ENCODE measurements at regions not wholly inside any gene's neighbourhood (a gene's known extent, or its start where the extent isn't known, plus 50 kb on each side); places are given as distances from the start of the nearest gene placed in this dataset.

DNA sequence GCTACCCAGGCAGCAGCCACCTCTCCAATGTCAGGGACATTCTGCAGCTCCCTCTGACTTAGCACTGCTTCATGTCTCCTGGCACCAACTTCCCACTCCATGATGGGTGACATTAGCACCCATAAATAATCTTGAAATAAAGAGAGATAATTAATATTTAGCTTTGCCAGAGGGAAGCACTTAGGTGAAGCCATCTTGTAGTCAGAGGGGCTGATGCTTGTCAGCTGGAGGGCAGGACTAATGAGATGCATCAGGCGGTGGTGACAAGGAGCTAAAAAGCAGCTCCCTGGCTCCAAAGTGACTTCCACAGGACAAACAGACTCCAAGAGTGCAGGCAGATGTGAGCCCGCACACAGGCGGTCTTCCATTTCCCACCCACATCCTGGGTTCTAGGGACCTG, 153.0 kb upstream of the ID2 start:
- TF ChIP-seq, protein P1, sequence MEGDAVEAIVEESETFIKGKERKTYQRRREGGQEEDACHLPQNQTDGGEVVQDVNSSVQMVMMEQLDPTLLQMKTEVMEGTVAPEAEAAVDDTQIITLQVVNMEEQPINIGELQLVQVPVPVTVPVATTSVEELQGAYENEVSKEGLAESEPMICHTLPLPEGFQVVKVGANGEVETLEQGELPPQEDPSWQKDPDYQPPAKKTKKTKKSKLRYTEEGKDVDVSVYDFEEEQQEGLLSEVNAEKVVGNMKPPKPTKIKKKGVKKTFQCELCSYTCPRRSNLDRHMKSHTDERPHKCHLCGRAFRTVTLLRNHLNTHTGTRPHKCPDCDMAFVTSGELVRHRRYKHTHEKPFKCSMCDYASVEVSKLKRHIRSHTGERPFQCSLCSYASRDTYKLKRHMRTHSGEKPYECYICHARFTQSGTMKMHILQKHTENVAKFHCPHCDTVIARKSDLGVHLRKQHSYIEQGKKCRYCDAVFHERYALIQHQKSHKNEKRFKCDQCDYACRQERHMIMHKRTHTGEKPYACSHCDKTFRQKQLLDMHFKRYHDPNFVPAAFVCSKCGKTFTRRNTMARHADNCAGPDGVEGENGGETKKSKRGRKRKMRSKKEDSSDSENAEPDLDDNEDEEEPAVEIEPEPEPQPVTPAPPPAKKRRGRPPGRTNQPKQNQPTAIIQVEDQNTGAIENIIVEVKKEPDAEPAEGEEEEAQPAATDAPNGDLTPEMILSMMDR (IDR thresholded peaks at IDR 0.05), result no peak
- TF ChIP-seq POLR2A (IDR thresholded peaks at IDR 0.05), result no peak
